HG02884 (cell line): ENCODE measurements at regions not wholly inside any gene's neighbourhood (a gene's known extent, or its start where the extent isn't known, plus 50 kb on each side); places are given as distances from the start of the nearest gene placed in this dataset.

Experiments used
- ATAC-seq: cut with Tn5 transposase; IDR thresholded peaks from one replicate; pipeline ENCODE4 v1.9.1; 2021; ENCODE audit warnings: mild to moderate bottlenecking, moderate library complexity; ENCODE audit not compliant: unreplicated experiment

- ATAC-seq, result no peak
Observed at GRCh38 chr1:87508247-87508787, 179.6 kb downstream of the LMO4 start.

GRCh38 chr1:87510540-87510939 is 181.9 kb downstream of the LMO4 start:
- ATAC-seq, result no peak

GRCh38 chr1:87511449-87511848 is 182.8 kb downstream of the LMO4 start:
- no peak for ATAC-seq

GRCh38 chr1:87512431-87512830 is 183.8 kb downstream of the LMO4 start:
- ATAC-seq, result no peak

- no peak for ATAC-seq
Observed at GRCh38 chr1:87513255-87513654, 184.6 kb downstream of the LMO4 start.

- ATAC-seq, result no peak
Observed at GRCh38 chr1:87513966-87514660, 185.4 kb downstream of the LMO4 start.

DNA sequence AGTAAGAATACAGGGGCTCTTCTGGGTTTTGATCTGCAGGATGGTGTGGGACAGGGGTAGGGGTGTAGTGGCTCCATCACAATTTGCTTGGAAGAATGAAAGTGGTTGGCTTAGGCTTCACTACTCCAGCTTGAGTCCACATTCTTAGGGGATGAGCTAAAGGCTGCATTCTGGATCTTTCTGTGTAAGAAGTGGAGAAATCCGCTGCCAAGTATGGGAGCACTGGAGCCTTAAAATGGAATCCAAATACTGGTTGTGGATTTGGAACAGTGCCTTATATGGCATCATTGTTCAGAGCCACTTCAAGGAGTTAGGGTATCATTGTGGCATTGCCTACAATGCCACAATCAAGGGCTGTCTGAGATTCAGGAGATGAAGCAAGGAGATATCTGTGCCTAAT is 187.1 kb downstream of the LMO4 start:
- ATAC-seq, result no peak

DNA sequence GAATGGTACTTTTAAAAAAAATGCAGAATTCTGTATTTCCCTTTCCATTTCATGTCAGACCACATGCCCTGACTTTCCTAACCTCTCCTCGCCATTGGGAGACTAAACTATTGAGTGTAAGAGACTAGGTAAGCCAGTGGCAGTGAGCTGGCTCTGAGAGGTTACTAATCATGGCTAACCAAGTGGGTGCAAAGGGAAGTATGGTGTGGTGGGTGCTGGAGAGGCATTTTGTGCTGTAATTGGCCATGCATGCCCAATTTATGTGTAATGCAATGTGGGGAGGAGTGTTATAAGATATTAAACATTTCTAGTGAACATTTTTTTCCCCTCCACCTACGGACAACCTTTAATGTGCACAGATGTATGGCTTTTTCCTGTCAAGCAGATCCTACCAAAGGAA is 190.1 kb downstream of the LMO4 start:
- no peak for ATAC-seq

DNA sequence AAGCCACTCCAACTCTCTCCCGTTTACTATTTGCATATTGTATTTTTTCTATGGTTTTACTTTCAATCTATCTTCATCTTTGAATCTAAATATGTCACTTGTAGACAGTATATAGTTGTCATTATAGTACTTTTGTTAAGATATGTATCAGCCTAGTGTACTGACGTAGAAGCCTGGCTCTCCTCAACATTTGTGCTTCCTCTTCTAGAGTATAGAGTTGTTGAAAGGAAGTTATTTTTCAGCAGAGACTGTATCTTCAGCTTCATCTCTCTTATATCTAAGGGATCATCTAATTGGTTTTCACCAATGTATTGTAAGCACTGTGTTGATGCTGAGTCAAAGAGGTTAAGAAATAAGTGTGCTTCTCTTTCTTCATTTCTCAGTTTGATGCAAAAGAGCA is 192.8 kb downstream of the LMO4 start:
- ATAC-seq, result no peak

- no peak for ATAC-seq
Observed at GRCh38 chr1:87523466-87523865, 194.8 kb downstream of the LMO4 start.

DNA sequence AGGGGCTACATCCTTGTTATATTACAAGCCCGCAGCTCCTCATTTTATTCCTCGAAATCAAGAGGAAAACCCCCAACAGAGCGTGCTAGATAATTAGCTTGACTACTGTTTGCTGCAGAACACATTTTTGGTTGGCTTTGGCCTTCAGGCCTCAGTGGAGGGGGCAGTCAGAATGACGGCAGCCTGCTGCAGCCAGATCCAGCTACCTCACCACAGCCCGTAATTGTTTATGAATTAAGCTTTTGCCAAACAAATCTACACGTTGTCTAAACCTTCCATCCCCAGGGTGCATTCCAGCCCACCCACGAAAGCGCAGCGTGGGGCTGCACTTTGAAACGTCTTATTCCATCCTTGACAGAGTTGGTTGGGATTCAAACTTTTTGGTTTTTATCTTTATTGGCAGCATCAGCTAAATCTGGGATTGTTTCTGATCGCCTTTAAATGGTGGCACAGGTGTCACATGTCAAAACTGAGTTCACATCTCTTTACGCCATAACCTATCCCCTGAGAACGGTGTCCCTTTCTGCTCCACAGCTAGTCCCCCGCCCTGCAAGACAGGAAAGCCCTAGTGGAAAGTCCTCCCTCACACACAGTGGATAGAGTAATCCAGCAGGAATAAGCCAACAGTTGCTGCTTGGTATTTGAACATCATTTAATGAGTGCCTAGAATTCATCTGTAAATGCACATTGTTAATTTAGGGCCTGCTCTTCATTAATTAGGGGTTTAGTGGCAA is 195.5 kb downstream of the LMO4 start:
- no peak for ATAC-seq

DNA sequence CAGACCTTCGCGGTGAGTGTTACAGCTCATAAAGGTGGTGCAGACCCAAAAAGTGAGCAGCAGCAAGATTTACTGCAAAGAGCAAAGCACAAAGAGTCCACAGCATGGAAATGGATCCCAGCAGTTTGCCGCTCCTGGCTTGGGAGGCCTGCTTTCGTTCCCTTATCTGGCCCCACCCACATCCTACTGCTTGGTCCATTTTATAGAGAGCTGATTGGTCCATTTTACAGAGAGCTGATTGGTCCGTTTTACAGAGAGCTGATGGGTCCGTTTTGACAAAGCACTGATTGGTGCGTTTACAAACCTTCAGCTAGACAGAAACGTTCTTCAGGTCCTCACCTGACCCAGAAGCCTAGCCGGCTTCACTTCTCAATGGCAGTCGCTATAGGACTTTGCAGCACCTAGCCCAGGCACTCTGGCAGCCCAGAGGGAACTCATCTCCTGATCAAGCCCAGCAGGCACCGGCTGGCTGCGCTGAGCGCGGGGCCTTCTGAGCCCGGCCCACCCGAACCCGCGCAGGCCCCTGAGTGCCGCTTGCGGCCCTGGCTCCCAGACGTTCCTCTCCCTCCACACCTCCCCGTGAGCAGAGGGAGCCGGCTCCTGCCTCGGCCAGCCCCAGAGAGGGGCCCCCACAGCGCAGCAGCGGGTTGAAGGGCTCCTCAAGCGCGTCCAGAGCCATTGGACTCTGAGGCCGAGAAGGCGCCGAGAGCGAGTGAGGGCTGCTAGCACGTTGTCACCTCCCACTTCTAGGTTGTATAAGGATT is 200.3 kb downstream of the LMO4 start:
- ATAC-seq, result no peak

- ATAC-seq, result no peak
Observed at GRCh38 chr1:87530042-87530807, 201.5 kb downstream of the LMO4 start.

DNA sequence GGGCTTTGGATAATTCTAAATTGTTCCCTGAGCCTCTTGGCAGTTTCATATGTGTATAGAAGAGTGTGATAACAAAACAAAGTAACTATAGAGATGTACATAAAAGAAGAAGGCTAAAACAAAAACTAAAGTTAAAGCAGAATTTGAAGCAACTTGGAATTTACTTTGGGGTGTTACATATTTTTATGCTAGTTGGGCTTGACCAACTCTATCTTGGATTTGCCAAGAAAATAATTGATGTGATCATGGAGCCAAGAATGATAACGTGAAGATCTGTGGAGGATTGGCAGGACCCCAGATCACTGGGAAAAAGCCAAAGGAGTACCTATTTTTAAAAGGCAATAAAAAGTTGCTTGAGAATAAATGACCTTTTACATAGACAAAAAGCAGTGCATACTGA is 206.9 kb downstream of the LMO4 start:
- no peak for ATAC-seq

DNA sequence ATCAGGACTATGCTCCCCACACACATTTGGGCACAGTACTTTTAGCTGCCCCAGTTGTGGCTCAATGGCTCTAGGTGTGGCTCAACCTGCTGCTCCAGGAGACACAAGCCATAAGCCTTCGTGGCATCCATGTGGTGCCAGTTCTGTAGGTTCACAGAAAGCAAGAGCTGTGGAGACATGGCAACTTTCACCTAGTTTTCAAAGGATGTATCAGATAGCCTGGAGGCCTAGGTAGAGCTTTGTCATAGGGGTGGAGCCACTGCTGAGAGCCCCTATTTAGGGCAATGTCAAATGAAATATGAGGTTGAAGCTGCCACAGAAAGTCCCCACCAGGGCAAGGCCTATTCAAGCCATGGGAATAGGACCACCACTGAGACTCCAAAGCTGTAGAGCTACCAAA is 210.5 kb downstream of the LMO4 start:
- ATAC-seq, result no peak

- no peak for ATAC-seq
Observed at GRCh38 chr1:87542697-87543096, 214.0 kb downstream of the LMO4 start.

DNA sequence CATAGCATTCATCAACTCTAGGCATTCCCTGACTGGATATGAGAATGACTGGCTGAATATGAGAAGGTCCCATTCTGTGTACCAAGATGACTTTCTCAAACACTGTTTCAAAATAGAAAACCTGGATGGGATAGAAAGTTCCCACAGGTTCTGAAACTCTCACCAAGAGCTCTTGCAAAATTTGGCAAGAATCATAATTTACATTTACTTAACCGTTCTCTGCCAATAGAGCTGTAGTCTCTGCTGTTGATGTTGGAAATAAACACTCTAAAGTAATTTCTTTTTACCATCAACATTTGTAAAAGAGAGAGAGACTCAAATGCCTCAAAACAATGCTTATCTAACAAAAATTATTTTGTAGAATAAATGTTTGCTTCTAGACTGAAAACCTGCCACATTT is 221.1 kb downstream of the LMO4 start:
- ATAC-seq, result no peak

DNA sequence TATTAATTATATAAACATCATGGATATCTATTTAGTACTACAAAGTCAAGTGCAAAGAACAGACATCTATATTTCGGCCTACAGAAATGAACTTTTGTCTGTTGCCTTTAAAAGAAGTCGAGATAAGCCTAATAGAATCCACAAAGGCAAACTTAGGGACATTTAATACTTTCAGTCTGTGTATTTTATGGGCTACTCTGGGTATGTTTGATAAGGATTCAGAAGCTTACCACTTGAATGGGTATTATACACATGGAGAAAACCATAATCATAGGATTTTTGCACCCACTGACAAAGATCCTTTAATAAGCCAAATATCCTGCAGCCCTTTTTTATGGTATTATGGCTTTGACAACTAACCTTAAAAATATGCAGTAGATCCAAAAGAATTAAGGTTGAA is 224.8 kb downstream of the LMO4 start:
- ATAC-seq, result no peak

- ATAC-seq, result no peak
Observed at GRCh38 chr1:87555366-87555765, 226.7 kb downstream of the LMO4 start.

GRCh38 chr1:87556326-87556725 is 227.6 kb downstream of the LMO4 start:
- no peak for ATAC-seq

DNA sequence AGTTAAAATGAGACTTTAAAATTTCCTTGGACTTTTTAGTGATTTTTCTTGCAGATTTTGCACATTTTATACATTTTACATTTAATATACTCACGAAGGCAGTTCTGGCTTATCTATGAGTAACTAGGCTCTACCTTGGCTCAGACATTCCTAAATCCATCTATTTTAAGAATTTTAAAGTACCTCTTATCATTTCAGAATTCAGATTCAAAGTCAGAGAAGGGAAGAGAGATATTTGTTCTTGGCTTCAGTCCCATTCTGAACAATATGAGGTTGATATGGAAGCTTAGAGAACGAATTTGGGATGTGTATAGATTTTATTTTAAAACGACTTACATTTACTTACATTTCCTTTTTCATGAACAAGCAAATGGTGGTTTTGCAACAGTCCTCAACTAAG is 230.2 kb downstream of the LMO4 start:
- no peak for ATAC-seq
